ENCODE measurements at regions not wholly inside any gene's neighbourhood (a gene's known extent, or its start where the extent isn't known, plus 50 kb on each side); places are given as distances from the start of the nearest gene placed in this dataset.

- TF ChIP-seq EZH2 (IDR thresholded peaks at IDR 0.05) = no peak
- no peak for TF ChIP-seq CTCF (IDR thresholded peaks at IDR 0.05)
- TF ChIP-seq EZH2phosphoT487 (IDR thresholded peaks at IDR 0.05) = no peak
Measured at GRCh38 chr6:5855787-5856470, 150.8 kb downstream of the NRN1 start.

Data from neural progenitor cell (in vitro differentiated cells).